ENCODE measurements at regions not wholly inside any gene's neighbourhood (a gene's known extent, or its start where the extent isn't known, plus 50 kb on each side); places are given as distances from the start of the nearest gene placed in this dataset.

DNA sequence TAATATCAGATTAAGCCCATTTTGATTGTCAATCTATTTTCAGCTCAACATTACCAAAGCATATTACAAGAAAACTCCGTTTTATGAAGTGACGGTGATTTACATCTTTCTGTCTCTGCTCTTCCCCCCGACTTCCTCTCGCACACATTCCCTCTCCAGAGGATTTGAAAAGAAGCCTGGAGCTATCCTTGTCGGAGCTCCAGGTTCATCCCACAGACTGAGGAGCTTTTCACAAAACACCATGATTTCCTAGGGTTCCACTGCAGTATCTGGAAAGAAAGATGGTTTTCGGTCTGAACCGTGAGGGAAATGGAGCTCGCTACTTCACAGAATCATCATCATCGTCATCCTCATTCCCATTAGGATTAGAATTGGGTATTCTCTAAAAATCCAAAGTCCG, 655.5 kb upstream of the MGMT start:
- no peaks in the 10 kb centered on the region for H3K9me2 ChIP-seq (ENCODE audit: low read depth, low read length)
- no peak for TF ChIP-seq EZH2 (IDR thresholded peaks at IDR 0.05; ENCODE audit: borderline replicate concordance, low read length)
- TF ChIP-seq, protein P1, sequence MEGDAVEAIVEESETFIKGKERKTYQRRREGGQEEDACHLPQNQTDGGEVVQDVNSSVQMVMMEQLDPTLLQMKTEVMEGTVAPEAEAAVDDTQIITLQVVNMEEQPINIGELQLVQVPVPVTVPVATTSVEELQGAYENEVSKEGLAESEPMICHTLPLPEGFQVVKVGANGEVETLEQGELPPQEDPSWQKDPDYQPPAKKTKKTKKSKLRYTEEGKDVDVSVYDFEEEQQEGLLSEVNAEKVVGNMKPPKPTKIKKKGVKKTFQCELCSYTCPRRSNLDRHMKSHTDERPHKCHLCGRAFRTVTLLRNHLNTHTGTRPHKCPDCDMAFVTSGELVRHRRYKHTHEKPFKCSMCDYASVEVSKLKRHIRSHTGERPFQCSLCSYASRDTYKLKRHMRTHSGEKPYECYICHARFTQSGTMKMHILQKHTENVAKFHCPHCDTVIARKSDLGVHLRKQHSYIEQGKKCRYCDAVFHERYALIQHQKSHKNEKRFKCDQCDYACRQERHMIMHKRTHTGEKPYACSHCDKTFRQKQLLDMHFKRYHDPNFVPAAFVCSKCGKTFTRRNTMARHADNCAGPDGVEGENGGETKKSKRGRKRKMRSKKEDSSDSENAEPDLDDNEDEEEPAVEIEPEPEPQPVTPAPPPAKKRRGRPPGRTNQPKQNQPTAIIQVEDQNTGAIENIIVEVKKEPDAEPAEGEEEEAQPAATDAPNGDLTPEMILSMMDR (IDR thresholded peaks at IDR 0.05; ENCODE audit: low read length): no peak
- no peak overlapping the region for H3K9ac ChIP-seq (ENCODE audit: low read length)
- no peak overlapping the region for H2AFZ ChIP-seq (ENCODE audit: low read length)
- H4K20me1 ChIP-seq (ENCODE audit: insufficient read depth, low read length): no peaks in the 10 kb centered on the region
- no peaks in the 10 kb centered on the region for H3K36me3 ChIP-seq (ENCODE audit: insufficient read depth, low read length)
- no peaks in the 10 kb centered on the region for H3K4me1 ChIP-seq (ENCODE audit: insufficient read depth, low read length, severe bottlenecking)
- H3F3A ChIP-seq (ENCODE audit: insufficient read depth, low read length): no peaks in the 10 kb centered on the region
- no peak overlapping the region for H3K4me2 ChIP-seq (ENCODE audit: low read length)
- H3K9me3 ChIP-seq (ENCODE audit: low read length): no peaks in the 10 kb centered on the region
- H3K4me3 ChIP-seq (ENCODE audit: low read depth, low read length, poor library complexity, severe bottlenecking): no peak overlapping the region
- no peaks in the 10 kb centered on the region for H3K79me2 ChIP-seq (ENCODE audit: insufficient read depth, low read length)
- H3K27me3 ChIP-seq (ENCODE audit: insufficient read depth, low read length): no peaks in the 10 kb centered on the region
- H3K27ac ChIP-seq (ENCODE audit: low read depth, low read length, poor library complexity, severe bottlenecking): no peak overlapping the region

DNA sequence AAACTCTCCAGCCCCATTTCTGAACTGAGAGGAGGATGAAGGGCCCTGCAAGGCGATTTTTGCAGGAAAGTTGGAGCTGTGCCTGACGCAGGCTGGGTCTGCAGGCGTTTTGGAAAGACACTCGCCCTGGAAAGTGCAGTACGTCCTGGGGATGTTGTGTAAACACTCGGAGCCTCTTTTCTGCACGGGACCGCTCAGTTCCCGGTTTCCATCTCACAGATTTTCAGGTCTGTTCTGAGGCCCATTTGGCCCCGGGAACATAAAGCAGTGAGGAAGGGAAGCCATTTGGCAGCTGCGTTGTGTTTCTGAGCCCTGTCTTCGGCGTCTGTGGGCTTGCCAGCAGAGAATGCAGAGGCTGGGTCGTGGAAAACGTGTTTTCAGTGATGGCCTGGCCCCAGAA, 655.0 kb upstream of the MGMT start:
- no peaks in the 10 kb centered on the region for H4K20me1 ChIP-seq (ENCODE audit: insufficient read depth, low read length)
- H3K4me1 ChIP-seq (ENCODE audit: insufficient read depth, low read length, severe bottlenecking): no peaks in the 10 kb centered on the region
- H2AFZ ChIP-seq (ENCODE audit: low read length): no peak overlapping the region
- H3K79me2 ChIP-seq (ENCODE audit: insufficient read depth, low read length): no peaks in the 10 kb centered on the region
- no peaks in the 10 kb centered on the region for H3K9me2 ChIP-seq (ENCODE audit: low read depth, low read length)
- H3K9ac ChIP-seq (ENCODE audit: low read length): no peak overlapping the region
- H3K9me3 ChIP-seq (ENCODE audit: low read length): no peaks in the 10 kb centered on the region
- H3K4me2 ChIP-seq (ENCODE audit: low read length): no peak overlapping the region
- TF ChIP-seq, protein P1 (IDR thresholded peaks at IDR 0.05; ENCODE audit: low read length): no peak
- no peak for TF ChIP-seq EZH2 (IDR thresholded peaks at IDR 0.05; ENCODE audit: borderline replicate concordance, low read length)
- H3K27me3 ChIP-seq (ENCODE audit: insufficient read depth, low read length): no peaks in the 10 kb centered on the region
- H3K27ac ChIP-seq (ENCODE audit: low read depth, low read length, poor library complexity, severe bottlenecking): no peak overlapping the region
- no peaks in the 10 kb centered on the region for H3K36me3 ChIP-seq (ENCODE audit: insufficient read depth, low read length)
- no peak overlapping the region for H3K4me3 ChIP-seq (ENCODE audit: low read depth, low read length, poor library complexity, severe bottlenecking)
- no peaks in the 10 kb centered on the region for H3F3A ChIP-seq (ENCODE audit: insufficient read depth, low read length)

DNA sequence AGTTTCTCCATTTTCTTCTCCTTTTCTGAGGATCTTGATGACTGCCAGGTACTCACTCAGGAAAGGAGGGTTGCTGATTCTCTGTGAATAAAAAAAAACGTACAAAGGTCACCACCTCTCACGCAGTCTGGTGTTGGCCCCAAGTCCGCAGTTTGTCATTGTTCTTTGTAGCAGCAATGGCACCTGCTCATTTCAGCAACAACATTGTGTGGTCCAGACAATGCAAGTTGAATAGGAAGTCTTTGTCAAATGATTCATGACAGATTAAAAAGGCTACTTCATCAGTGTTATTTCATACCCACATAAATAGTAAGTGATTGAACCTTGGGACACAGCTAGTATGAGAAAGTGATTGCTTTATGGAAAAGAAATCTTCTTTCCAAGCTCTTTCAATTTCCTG, 653.5 kb upstream of the MGMT start:
- Histone ChIP-seq H3K79me2 (ENCODE audit: insufficient read depth, low read length) (no peaks in the 10 kb centered on the region), H3K27ac (ENCODE audit: low read depth, low read length, poor library complexity, severe bottlenecking) (no peak overlapping the region), H3K27me3 (ENCODE audit: insufficient read depth, low read length) (no peaks in the 10 kb centered on the region), H3K36me3 (ENCODE audit: insufficient read depth, low read length) (no peaks in the 10 kb centered on the region), H3F3A (ENCODE audit: insufficient read depth, low read length) (no peaks in the 10 kb centered on the region), H3K4me1 (ENCODE audit: insufficient read depth, low read length, severe bottlenecking) (no peaks in the 10 kb centered on the region), H3K9me3 (ENCODE audit: low read length) (no peaks in the 10 kb centered on the region), H3K4me3 (ENCODE audit: low read depth, low read length, poor library complexity, severe bottlenecking) (no peak overlapping the region), H3K9ac (ENCODE audit: low read length) (no peak overlapping the region), H3K9me2 (ENCODE audit: low read depth, low read length) (no peaks in the 10 kb centered on the region), H4K20me1 (ENCODE audit: insufficient read depth, low read length) (no peaks in the 10 kb centered on the region), H3K4me2 (ENCODE audit: low read length) (no peak overlapping the region), H2AFZ (ENCODE audit: low read length) (no peak overlapping the region)
- TF ChIP-seq, protein P1 (IDR thresholded peaks at IDR 0.05; ENCODE audit: low read length): no peak
- no peak for TF ChIP-seq EZH2 (IDR thresholded peaks at IDR 0.05; ENCODE audit: borderline replicate concordance, low read length)
